Thyroid gland (tissue), 4 donors: ENCODE measurements at regions not wholly inside any gene's neighbourhood (a gene's known extent, or its start where the extent isn't known, plus 50 kb on each side); places are given as distances from the start of the nearest gene placed in this dataset.

ENCODE experiments used
- DNase-seq, 2 donors: peaks; one replicate each; pipeline ENCODE4 v3.0.0-alpha.2; 2019
- H3K27ac ChIP-seq, 3 donors: fragments of 200-600 bp; sonication (generic); 1 replicate in 2 of 3; 2 replicates in 1 of 3; pipeline ENCODE4 v1.5.1; 2016 to 2019; ENCODE audit warnings: mild to moderate bottlenecking in 1 of 3, moderate library complexity in 1 of 3
- H3K27me3 ChIP-seq: fragments of 200-600 bp; sonication (generic); one replicate; pipeline ENCODE4 v1.5.1; 2019
- H3K36me3 ChIP-seq, 2 donors: fragments of 200-600 bp; sonication (generic); one replicate each; pipeline ENCODE4 v1.5.1; 2016 to 2019
- H3K4me1 ChIP-seq, 2 donors: fragments of 200-600 bp; sonication (generic); one replicate each; pipeline ENCODE4 v1.5.1; 2017 to 2019
- H3K4me3 ChIP-seq, 3 donors: fragments of 200-600 bp; sonication (generic); replicated peaks in 1 of 3; 1 replicate in 2 of 3; 2 replicates in 1 of 3; pipeline ENCODE4 v1.5.1; 2016; ENCODE audit warnings: mild to moderate bottlenecking in 1 of 3
- H3K9me3 ChIP-seq: fragments of 200-600 bp; sonication (generic); one replicate; pipeline ENCODE4 v1.5.1; 2017
- CTCF ChIP-seq, 6 experiments: fragments of 200-600 bp in 3 of 6; fragments of 450-650 bp in 3 of 6; sonication (generic) in 3 of 6; IDR thresholded peaks; one replicate each; pipeline ENCODE4 v1.5.1; 2016 to 2019; ENCODE audit warnings: antibody characterized with exemption in 6 of 6, mild to moderate bottlenecking in 2 of 6, inconsistent platforms in 1 of 6, moderate library complexity in 1 of 6
- POLR2A ChIP-seq, 2 donors: fragments of 450-650 bp; IDR thresholded peaks; one replicate each; pipeline ENCODE4 v1.6.1; 2017; ENCODE audit warnings: antibody characterized with exemption in 2 of 2, mild to moderate bottlenecking in 2 of 2, moderate library complexity in 1 of 2
- WGBS, 2 donors: methylation state at CpG; one replicate each; pipeline ENCODE4 v1.1.5; 2017; 5-methylcytosine and 5-hydroxymethylcytosine counted together
- intact Hi-C: fragments of 100-400 bp; cut with DNase I; formaldehyde crosslinking; loops from one replicate; pipeline ENCODE4 v1.15.1; 2023

GRCh38 chr2:52144590-52144989 is 1112.7 kb upstream of the NRXN1 start:
- TF ChIP-seq CTCF (IDR thresholded peaks at IDR 0.05) = no peak
- TF ChIP-seq POLR2A (IDR thresholded peaks at IDR 0.05) = no peak
- WGBS, 2 donors = 78 to 81% methylated on average over 4 of the region's 4 CpGs

DNA sequence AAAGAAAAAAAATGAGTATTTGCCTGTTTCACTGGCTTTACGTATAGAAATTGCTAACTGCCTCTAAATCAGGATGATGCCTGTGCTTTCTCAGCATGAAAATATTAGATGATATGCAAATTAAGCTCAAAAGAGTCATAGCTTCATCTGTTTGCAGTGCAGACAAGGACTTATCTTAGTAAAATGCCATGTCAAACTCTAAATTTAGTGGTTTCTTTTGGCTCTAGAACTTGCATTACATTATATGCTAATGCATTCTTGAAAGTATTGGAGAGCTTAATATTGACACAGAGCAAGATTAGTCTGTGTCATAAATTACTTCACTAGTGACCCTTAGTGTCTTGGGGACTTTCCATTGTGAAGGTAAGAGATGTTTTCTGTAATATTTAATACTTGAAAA is 1109.1 kb upstream of the NRXN1 start:
- no peaks in the 10 kb centered on the region for H3K36me3 ChIP-seq
- H3K9me3 ChIP-seq = no peaks in the 10 kb centered on the region
- intact Hi-C loops = no loop called here
- no peak overlapping the region for H3K27ac ChIP-seq
- H3K4me3 ChIP-seq = no peak overlapping the region
- H3K4me1 ChIP-seq = no peaks in the 10 kb centered on the region
- WGBS, 2 donors = 93 to 97% methylated on average over 1 of the region's 1 CpG
- no peak for TF ChIP-seq CTCF (IDR thresholded peaks at IDR 0.05)
- no peak for DNase-seq
- no peaks in the 10 kb centered on the region for H3K27me3 ChIP-seq

More at GRCh38 chr2:52144590-52144989, 1112.7 kb upstream of the NRXN1 start:
- no peak overlapping the region for H3K4me3 ChIP-seq
- no peaks in the 10 kb centered on the region for H3K9me3 ChIP-seq
- no peak overlapping the region for H3K27ac ChIP-seq
- H3K36me3 ChIP-seq = no peaks in the 10 kb centered on the region
- intact Hi-C loops = no loop called here
- no peaks in the 10 kb centered on the region for H3K4me1 ChIP-seq
- H3K27me3 ChIP-seq = no peaks in the 10 kb centered on the region
- DNase-seq = no peak

DNA sequence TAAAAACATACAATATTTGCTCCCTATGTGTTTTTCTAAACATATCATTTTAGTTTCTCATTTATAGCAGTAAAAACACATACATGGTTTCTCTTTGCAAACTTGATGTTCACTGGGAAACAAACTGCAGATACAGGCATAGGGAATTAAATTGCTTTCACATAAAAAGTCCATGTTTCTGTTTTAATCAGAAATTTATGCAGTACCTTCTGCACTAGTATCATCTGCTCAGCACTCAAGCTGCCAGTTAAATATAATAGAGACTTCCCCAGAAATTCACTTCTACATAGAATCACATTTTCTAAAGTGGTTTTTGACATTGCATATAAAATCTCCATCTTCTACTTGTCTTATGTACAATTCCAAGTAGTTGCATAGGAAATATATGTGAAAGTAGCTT is 1107.3 kb upstream of the NRXN1 start:
- Histone ChIP-seq H3K4me3 (no peak overlapping the region), H3K27me3 (no peaks in the 10 kb centered on the region), H3K4me1 (no peaks in the 10 kb centered on the region), H3K9me3 (no peaks in the 10 kb centered on the region), H3K27ac (no peak overlapping the region), H3K36me3 (no peaks in the 10 kb centered on the region)
- intact Hi-C loops = no loop called here
- no peak for DNase-seq
- TF ChIP-seq CTCF (IDR thresholded peaks at IDR 0.05) = no peak
- no peak for TF ChIP-seq POLR2A (IDR thresholded peaks at IDR 0.05)

GRCh38 chr2:52135235-52135634 is 1103.3 kb upstream of the NRXN1 start:
- Histone ChIP-seq H3K4me3 (no peak overlapping the region), H3K27me3 (no peaks in the 10 kb centered on the region), H3K4me1 (no peaks in the 10 kb centered on the region), H3K27ac (no peak overlapping the region), H3K36me3 (no peaks in the 10 kb centered on the region), H3K9me3 (no peaks in the 10 kb centered on the region)
- TF ChIP-seq CTCF (IDR thresholded peaks at IDR 0.05) (no peak), POLR2A (IDR thresholded peaks at IDR 0.05) (no peak)
- DNase-seq = no peak
- WGBS, 2 donors = 82 to 84% methylated on average over 2 of the region's 2 CpGs
- intact Hi-C loops = no loop called here

- Histone ChIP-seq H3K27ac (no peak overlapping the region), H3K9me3 (no peaks in the 10 kb centered on the region), H3K27me3 (no peaks in the 10 kb centered on the region), H3K36me3 (no peaks in the 10 kb centered on the region), H3K4me1 (no peaks in the 10 kb centered on the region), H3K4me3 (no peak overlapping the region)
- no peak for DNase-seq
- TF ChIP-seq POLR2A (IDR thresholded peaks at IDR 0.05) = no peak
- TF ChIP-seq CTCF (IDR thresholded peaks at IDR 0.05) = no peak
- 80 to 82% methylated on average over 3 of the region's 3 CpGs for WGBS, 2 donors
- intact Hi-C loops = no loop called here
These were observed 1096.1 kb upstream of the NRXN1 start for GRCh38 chr2:52128081-52128480.
